ENCODE measurements at regions not wholly inside any gene's neighbourhood (a gene's known extent, or its start where the extent isn't known, plus 50 kb on each side); places are given as distances from the start of the nearest gene placed in this dataset.

GRCh38 chr20:6944292-6944691 lies 176.8 kb downstream of the BMP2 start:
- TF ChIP-seq, protein P1, sequence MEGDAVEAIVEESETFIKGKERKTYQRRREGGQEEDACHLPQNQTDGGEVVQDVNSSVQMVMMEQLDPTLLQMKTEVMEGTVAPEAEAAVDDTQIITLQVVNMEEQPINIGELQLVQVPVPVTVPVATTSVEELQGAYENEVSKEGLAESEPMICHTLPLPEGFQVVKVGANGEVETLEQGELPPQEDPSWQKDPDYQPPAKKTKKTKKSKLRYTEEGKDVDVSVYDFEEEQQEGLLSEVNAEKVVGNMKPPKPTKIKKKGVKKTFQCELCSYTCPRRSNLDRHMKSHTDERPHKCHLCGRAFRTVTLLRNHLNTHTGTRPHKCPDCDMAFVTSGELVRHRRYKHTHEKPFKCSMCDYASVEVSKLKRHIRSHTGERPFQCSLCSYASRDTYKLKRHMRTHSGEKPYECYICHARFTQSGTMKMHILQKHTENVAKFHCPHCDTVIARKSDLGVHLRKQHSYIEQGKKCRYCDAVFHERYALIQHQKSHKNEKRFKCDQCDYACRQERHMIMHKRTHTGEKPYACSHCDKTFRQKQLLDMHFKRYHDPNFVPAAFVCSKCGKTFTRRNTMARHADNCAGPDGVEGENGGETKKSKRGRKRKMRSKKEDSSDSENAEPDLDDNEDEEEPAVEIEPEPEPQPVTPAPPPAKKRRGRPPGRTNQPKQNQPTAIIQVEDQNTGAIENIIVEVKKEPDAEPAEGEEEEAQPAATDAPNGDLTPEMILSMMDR (IDR thresholded peaks at IDR 0.05), result no peak
- no peak for TF ChIP-seq POLR2A (IDR thresholded peaks at IDR 0.05)

All from tibial nerve (tissue), 3 donors.